CD14-positive monocyte (primary cell): ENCODE measurements at regions not wholly inside any gene's neighbourhood (a gene's known extent, or its start where the extent isn't known, plus 50 kb on each side); places are given as distances from the start of the nearest gene placed in this dataset.

Experiments used
- DNase-seq, 3 donors: peaks; one replicate each; pipeline ENCODE4 v3.0.0-alpha.2; 2011 to 2022
- H2AFZ ChIP-seq: 2 replicates; pipeline ENCODE4 v1.6.0; 2012; ENCODE audit warnings: mild to moderate bottlenecking, low read depth, low read length, inconsistent platforms; ENCODE audit not compliant: insufficient read depth, poor library complexity, severe bottlenecking
- H3K27ac ChIP-seq, 2 donors: 1 replicate in 1 of 2; 2 replicates in 1 of 2; pipeline ENCODE4 v1.5.1; 2012 to 2013; ENCODE audit warnings: low read length in 2 of 2, control low read depth in 1 of 2, inconsistent platforms in 1 of 2, low read depth in 1 of 2, mild to moderate bottlenecking in 1 of 2
- H3K27me3 ChIP-seq, 2 donors: one replicate each; pipeline versions ENCODE4 v1.6.0 to v1.6.1; 2011 to 2013; ENCODE audit warnings: low read length in 2 of 2; ENCODE audit not compliant: control insufficient read depth in 2 of 2, insufficient read depth in 2 of 2
- H3K36me3 ChIP-seq, 2 donors: replicated peaks in 1 of 2; 1 replicate in 1 of 2; 2 replicates in 1 of 2; pipeline versions ENCODE4 v1.5.1 to v1.6.1; 2012 to 2013; ENCODE audit warnings: low read length in 2 of 2, control low read depth in 1 of 2, inconsistent platforms in 1 of 2, mild to moderate bottlenecking in 1 of 2; ENCODE audit not compliant: insufficient read depth in 2 of 2, control insufficient read depth in 1 of 2
- H3K4me1 ChIP-seq, 2 donors: 1 replicate in 1 of 2; 2 replicates in 1 of 2; pipeline versions ENCODE4 v1.5.1 to v1.6.1; 2012 to 2013; ENCODE audit warnings: low read length in 2 of 2, control low read depth in 1 of 2, inconsistent platforms in 1 of 2, mild to moderate bottlenecking in 1 of 2, moderate library complexity in 1 of 2; ENCODE audit not compliant: insufficient read depth in 2 of 2, control insufficient read depth in 1 of 2
- H3K4me2 ChIP-seq: replicated peaks from 2 replicates; pipeline ENCODE3; 2012; ENCODE audit warnings: low read length, moderate library complexity, mild to moderate bottlenecking; ENCODE audit not compliant: poor library complexity, severe bottlenecking; ENCODE audit errors: extremely low read depth
- H3K4me3 ChIP-seq, 3 experiments: fragments of 200-600 bp in 1 of 3; sonication (generic) in 1 of 3; replicated peaks in 1 of 3; 1 replicate in 2 of 3; 2 replicates in 1 of 3; pipeline ENCODE4 v1.5.1; 2011 to 2013; ENCODE audit warnings: low read length in 3 of 3, mild to moderate bottlenecking in 3 of 3, control low read depth in 2 of 3, low read depth in 2 of 3, inconsistent platforms in 1 of 3, moderate library complexity in 1 of 3
- H3K79me2 ChIP-seq: 2 replicates; pipeline ENCODE4 v1.6.0; 2012; ENCODE audit warnings: mild to moderate bottlenecking, control low read depth, inconsistent platforms, low read length, moderate library complexity; ENCODE audit not compliant: insufficient read depth
- H3K9ac ChIP-seq: 2 replicates; pipeline ENCODE4 v1.6.0; 2017; ENCODE audit warnings: low read length, mild to moderate bottlenecking; ENCODE audit not compliant: insufficient read depth, poor library complexity, severe bottlenecking
- H3K9me3 ChIP-seq, 2 donors: replicated peaks in 1 of 2; 1 replicate in 1 of 2; 2 replicates in 1 of 2; pipeline versions ENCODE4 v1.5.1 to v1.6.1; 2012 to 2013; ENCODE audit warnings: low read length in 2 of 2, control low read depth in 1 of 2; ENCODE audit not compliant: control insufficient read depth in 1 of 2, insufficient read depth in 1 of 2
- H4K20me1 ChIP-seq: 2 replicates; pipeline ENCODE4 v1.6.0; 2012; ENCODE audit warnings: mild to moderate bottlenecking, low read length, control low read depth, moderate library complexity; ENCODE audit not compliant: insufficient read depth
- H3K27ac Mint-ChIP-seq, 7 donors: one replicate each; pipeline ENCODE4 v1.8.0; 2020; ENCODE audit warnings: mild to moderate bottlenecking in 7 of 7, mixed read lengths in 7 of 7, moderate library complexity in 6 of 7, inconsistent platforms in 2 of 7
- H3K27me3 Mint-ChIP-seq, 3 donors: one replicate each; pipeline ENCODE4 v1.8.0; 2021 to 2022; ENCODE audit warnings: low read depth in 3 of 3, mild to moderate bottlenecking in 3 of 3, mixed read lengths in 3 of 3, moderate library complexity in 3 of 3, inconsistent platforms in 1 of 3
- H3K36me3 Mint-ChIP-seq, 2 donors: one replicate each; pipeline ENCODE4 v1.8.0; 2020; ENCODE audit warnings: mixed read lengths in 2 of 2, inconsistent platforms in 1 of 2, mild to moderate bottlenecking in 1 of 2
- H3K4me1 Mint-ChIP-seq: one replicate; pipeline ENCODE4 v1.8.0; 2020; ENCODE audit warnings: mild to moderate bottlenecking, mixed read lengths
- H3K4me3 Mint-ChIP-seq, 2 donors: one replicate each; pipeline ENCODE4 v1.8.0; 2020; ENCODE audit warnings: mild to moderate bottlenecking in 2 of 2, mixed read lengths in 2 of 2, moderate library complexity in 1 of 2
- H3K9me3 Mint-ChIP-seq, 7 donors: one replicate each; pipeline ENCODE4 v1.8.0; 2020 to 2022; ENCODE audit warnings: mixed read lengths in 7 of 7, mild to moderate bottlenecking in 6 of 7, moderate library complexity in 6 of 7, inconsistent platforms in 2 of 7
- WGBS: methylation state at CpG from one replicate; pipeline ENCODE4 v1.1.5; 2013; ENCODE audit warnings: missing lambda C conversion rate; ENCODE audit not compliant: insufficient coverage; 5-methylcytosine and 5-hydroxymethylcytosine counted together
- intact Hi-C, 2 donors: fragments of 100-400 bp; cut with micrococcal nuclease; formaldehyde crosslinking; loops; one replicate each; pipeline versions ENCODE4 v1.15.0 to v1.15.1; 2023
- TF ChIP-seq, protein P1 (sequence below): fragments of 200-600 bp; IDR thresholded peaks from one replicate; pipeline ENCODE4 v1.8.0; 2022; ENCODE audit warnings: antibody characterized with exemption, mild to moderate bottlenecking

GRCh38 chr14:106315436-106315835 lies 789.1 kb downstream of the TMEM121 start:
- Histone ChIP-seq H3K4me2 (no peak overlapping the region), H3K9ac (no peak overlapping the region), H3K27me3 (no peaks in the 10 kb centered on the region), H3K4me3 (no peak overlapping the region), H4K20me1 (no peaks in the 10 kb centered on the region), H3K79me2 (no peaks in the 10 kb centered on the region), H3K27ac (no peak overlapping the region), H3K36me3 (no peaks in the 10 kb centered on the region), H3K4me1 (no peaks in the 10 kb centered on the region), H2AFZ (no peak overlapping the region), H3K9me3 (no peaks in the 10 kb centered on the region)
- Mint-ChIP-seq H3K27me3 (peaks cover 0 to 4% (median under 1%) of the 10 kb centered on the region in 3 donors), H3K4me3 (no peak overlapping the region), H3K36me3 (no peaks in the 10 kb centered on the region), H3K27ac (no peak overlapping the region), H3K4me1 (no peaks in the 10 kb centered on the region), H3K9me3 (peaks cover 0 to 5% (median 0%) of the 10 kb centered on the region in 7 donors)
- TF ChIP-seq, protein P1, sequence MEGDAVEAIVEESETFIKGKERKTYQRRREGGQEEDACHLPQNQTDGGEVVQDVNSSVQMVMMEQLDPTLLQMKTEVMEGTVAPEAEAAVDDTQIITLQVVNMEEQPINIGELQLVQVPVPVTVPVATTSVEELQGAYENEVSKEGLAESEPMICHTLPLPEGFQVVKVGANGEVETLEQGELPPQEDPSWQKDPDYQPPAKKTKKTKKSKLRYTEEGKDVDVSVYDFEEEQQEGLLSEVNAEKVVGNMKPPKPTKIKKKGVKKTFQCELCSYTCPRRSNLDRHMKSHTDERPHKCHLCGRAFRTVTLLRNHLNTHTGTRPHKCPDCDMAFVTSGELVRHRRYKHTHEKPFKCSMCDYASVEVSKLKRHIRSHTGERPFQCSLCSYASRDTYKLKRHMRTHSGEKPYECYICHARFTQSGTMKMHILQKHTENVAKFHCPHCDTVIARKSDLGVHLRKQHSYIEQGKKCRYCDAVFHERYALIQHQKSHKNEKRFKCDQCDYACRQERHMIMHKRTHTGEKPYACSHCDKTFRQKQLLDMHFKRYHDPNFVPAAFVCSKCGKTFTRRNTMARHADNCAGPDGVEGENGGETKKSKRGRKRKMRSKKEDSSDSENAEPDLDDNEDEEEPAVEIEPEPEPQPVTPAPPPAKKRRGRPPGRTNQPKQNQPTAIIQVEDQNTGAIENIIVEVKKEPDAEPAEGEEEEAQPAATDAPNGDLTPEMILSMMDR = no peak
- intact Hi-C loops = no loop called here
- WGBS = 89% methylated on average over 3 of the region's 4 CpGs
- DNase-seq = no peak

GRCh38 chr14:106317593-106317992 lies 791.2 kb downstream of the TMEM121 start:
- H3K4me3 Mint-ChIP-seq = no peak overlapping the region
- no peak overlapping the region for H3K27ac Mint-ChIP-seq
- peaks cover 0 to 5% (median 0%) of the 10 kb centered on the region in 7 donors for H3K9me3 Mint-ChIP-seq
- no peaks in the 10 kb centered on the region for H3K4me1 Mint-ChIP-seq
- no peaks in the 10 kb centered on the region for H3K79me2 ChIP-seq
- H3K9ac ChIP-seq = no peak overlapping the region
- TF ChIP-seq, protein P1 = no peak
- no peaks in the 10 kb centered on the region for H3K4me1 ChIP-seq
- H3K4me3 ChIP-seq = no peak overlapping the region
- 0% methylated on average over 1 of the region's 5 CpGs for WGBS
- intact Hi-C loops = no loop called here
- H3K4me2 ChIP-seq = no peak overlapping the region
- no peaks in the 10 kb centered on the region for H3K27me3 ChIP-seq
- no peaks in the 10 kb centered on the region for H3K36me3 Mint-ChIP-seq
- no peaks in the 10 kb centered on the region for H3K36me3 ChIP-seq
- H2AFZ ChIP-seq = no peak overlapping the region
- no peak overlapping the region for H3K27ac ChIP-seq
- no peak for DNase-seq
- H3K27me3 Mint-ChIP-seq = peaks cover 1 to 4% (median 3%) of the 10 kb centered on the region in 3 donors
- no peaks in the 10 kb centered on the region for H3K9me3 ChIP-seq
- no peaks in the 10 kb centered on the region for H4K20me1 ChIP-seq
